SIG-M5 treated with dmso at 0.1 percent for 504 hours (cell line): ENCODE measurements at regions not wholly inside any gene's neighbourhood (a gene's known extent, or its start where the extent isn't known, plus 50 kb on each side); places are given as distances from the start of the nearest gene placed in this dataset.

Experiments used
- DNase-seq: peaks from one replicate; lab custom pipeline; 2025; ENCODE audit not compliant: unreplicated experiment; lab: John Stamatoyannopoulos, UW

DNA sequence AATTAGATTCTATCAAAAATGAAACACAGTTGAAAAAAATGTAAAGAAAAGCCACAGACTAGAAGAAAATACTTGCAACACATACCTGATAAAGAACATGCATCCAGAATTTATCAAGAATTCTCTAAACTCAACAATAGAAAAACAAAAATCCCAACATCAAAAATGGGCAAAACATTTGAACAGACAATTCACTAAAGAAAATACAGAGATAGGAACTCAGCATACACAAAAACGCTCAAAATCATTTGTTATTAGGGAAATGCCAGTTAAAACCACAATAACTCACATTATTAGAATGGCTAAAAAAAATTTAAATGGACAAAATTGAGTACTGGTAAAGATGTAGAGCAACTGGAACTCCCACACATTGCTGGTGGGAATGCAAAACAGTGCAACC is 311.0 kb upstream of the PRDM1 start:
- no peak for DNase-seq

- no peak for DNase-seq
These were observed 311.9 kb upstream of the PRDM1 start for GRCh38 chr6:105774247-105774646.

GRCh38 chr6:105771313-105771970 is 314.7 kb upstream of the PRDM1 start:
- no peak for DNase-seq

- DNase-seq = no peak
These were observed 316.1 kb upstream of the PRDM1 start for GRCh38 chr6:105769987-105770386.

- DNase-seq = no peak
These were observed 316.9 kb upstream of the PRDM1 start for GRCh38 chr6:105769197-105769596.

DNA sequence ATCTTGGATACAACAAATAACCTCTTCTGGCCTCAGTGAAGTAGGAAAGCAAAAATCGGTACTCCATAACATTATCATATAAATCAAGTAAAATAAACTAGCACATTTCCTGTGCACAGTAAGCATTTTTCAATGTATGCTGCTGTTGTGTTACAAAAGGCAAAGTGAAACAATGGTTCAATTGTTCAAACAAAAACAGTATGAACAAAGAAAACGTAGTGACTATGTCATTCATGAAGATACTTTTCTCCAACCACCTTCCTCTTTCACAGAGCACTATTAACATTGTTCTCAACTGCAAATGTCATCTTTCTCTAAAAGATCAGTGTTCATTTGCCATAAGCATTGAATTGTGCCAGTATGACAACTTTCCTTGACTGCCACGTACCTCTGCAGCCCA is 318.6 kb upstream of the PRDM1 start:
- DNase-seq = no peak

DNA sequence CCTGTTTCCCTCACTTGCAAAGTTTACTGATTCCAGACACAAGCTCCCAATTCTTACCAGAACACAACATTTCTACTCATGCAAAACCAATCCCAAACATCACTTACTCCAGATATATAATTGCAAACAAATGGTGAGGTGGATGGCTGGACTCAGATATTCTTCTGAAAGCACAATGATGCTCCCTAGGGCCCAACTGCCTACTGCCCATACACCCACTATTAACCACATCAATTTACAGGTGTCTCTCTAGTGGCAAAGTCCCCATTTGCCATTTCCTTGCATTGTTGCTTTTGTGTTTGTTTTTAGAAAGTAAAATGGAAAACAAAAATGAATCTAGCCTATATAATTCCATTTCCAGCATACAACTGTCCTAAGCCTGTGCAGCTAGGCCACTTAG is 320.9 kb upstream of the PRDM1 start:
- DNase-seq = no peak

- DNase-seq = no peak
These were observed 321.8 kb upstream of the PRDM1 start for GRCh38 chr6:105764315-105764714.

GRCh38 chr6:105763866-105764265 is 322.3 kb upstream of the PRDM1 start:
- DNase-seq = no peak

GRCh38 chr6:105760746-105761145 is 325.4 kb upstream of the PRDM1 start:
- DNase-seq = no peak

DNA sequence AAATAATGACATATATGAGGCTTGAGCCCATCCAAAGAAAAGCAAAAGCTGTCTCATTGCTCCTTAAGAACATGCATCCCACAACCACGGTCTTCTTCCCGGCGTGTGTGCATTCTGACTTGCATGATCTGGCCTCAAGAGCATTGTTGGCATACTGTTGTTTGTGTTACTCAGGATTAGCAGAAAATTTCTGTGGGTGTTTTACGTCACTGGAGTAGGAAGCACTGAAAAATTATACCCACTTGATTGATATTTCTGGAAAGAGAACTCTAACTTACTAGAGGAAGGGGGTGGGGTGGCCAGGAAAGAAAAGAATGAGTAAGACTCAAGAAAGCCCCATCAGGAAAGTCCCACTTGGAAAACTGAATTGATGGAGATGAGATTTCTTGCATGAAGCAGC is 326.2 kb upstream of the PRDM1 start:
- DNase-seq = no peak

DNA sequence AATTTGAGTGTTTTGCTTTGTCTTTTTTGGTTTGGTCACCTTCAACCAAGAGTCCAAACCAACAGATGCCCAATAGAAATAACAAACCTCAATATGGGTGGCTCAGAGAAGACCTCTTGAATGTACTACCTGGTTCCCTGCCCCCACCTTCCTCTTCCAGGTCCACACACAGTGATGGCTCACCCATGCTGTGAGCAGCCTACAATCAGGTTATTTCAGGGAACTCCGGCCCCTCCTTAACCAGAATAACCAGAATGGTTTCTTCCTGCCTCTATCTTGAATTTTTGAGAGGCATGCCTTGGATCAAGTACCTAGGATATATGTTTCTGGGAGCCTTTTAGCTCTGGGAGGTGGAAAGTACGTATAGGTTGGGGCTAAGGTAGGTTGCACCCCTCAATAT is 327.1 kb upstream of the PRDM1 start:
- no peak for DNase-seq

GRCh38 chr6:105757512-105758200 is 328.5 kb upstream of the PRDM1 start:
- DNase-seq = no peak

DNA sequence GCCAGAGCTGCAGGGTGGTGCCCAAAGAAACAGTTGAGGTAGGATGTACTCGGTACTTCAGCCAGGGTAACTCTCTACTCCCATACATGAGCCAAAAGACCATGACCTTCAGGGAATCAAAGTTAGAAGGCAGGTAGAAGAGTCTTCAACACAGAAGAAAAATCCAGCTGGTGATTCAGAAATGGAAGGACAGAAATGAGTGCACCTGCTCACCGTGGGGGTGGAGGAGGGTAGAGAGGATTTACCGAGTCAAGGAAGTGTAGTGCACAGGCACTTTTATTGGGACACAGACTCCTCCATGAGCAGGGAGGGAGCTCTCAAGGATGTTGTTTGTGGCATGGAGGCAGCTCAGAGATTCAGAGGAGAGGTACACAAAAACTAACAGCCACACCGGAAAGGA is 330.3 kb upstream of the PRDM1 start:
- DNase-seq = no peak

GRCh38 chr6:105753620-105754211 is 332.4 kb upstream of the PRDM1 start:
- no peak for DNase-seq

DNA sequence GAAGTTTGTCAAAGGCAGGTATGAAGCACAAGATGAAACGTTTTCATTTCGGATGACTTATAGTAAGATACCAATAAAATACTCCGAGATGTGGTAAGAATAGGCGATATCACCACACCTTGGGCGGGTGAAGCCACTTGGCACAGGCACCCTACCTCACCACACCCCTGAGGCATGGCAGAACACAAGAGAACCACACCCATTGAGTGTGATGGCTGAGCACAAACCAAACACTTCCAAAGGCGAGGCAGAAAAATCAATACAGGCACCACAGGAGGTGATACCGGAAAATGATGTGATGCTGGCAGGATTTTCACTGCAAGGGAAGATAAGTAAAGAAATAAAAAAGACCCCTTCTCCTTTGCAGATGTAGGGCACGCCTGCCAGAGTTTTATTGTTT is 332.9 kb upstream of the PRDM1 start:
- DNase-seq = no peak

GRCh38 chr6:105750089-105750488 is 336.0 kb upstream of the PRDM1 start:
- DNase-seq = no peak

DNA sequence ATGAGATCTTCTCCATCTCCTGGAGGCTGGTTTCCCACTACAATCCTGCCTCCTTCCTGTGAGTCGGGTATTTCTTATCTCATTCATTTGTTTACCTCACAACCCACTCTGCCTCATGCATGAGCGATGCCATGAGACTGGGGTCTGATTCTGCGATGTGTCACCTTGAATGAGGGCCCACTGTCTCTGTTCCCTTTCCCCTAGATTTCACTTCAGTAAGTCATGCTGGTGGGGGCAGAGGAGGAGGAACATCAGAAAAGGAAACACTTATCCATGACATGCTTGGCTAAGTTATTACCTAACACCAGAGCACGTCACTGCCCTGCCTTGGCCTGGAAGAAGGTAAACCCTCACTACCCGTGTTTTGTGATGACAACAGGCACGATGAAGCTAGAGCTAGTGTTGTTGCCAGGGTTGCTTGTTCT is 337.4 kb upstream of the PRDM1 start:
- DNase-seq = peak; percentile 14

DNA sequence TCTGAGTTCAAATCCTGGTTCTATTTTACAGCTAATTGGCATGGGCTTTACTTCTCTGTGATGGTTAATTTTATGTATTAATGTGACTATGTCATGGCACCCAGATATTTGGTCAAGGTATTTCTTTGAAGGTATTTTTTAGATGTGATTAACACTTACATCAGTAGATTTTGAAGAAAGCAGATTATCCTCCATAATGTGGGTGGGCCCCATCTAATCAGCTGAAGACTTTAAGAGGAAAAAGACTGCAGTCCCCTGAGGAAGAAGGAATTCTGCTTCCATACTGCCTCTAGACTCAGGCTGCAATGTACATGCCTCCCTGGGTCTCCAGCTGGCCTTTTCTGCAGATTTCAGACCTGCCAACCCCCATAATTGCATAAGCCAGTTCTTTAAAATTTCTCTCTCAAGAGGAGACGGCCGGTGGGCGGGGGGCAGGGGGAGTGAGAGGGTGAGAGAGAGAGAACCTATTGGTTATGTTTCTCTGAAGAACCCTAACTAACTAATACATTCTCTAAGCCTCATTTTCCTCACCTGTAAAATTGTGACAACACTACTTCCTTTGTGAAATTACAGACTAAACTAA is 338.2 kb upstream of the PRDM1 start:
- DNase-seq = no peak

DNA sequence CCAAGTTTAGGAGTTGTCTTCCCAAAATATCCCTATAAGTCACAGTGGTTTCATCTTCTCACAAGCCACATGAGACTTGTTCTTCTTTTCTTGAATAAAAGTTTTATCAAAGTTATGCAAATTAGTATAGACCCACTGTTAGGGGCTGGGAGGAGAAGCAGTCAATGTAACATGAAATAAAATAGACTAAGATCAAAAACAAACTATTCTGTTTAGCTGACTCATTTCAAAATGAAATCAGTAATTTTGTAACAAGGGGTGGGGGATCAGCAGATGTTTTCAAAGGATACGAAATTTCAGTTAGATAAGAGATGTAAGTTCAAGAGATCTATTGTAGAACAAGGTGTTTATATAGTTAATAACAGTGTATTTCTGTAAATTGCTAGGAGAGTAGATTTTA is 339.6 kb upstream of the PRDM1 start:
- DNase-seq = no peak

GRCh38 chr6:105746130-105746505 is 340.0 kb upstream of the PRDM1 start:
- DNase-seq = no peak

DNA sequence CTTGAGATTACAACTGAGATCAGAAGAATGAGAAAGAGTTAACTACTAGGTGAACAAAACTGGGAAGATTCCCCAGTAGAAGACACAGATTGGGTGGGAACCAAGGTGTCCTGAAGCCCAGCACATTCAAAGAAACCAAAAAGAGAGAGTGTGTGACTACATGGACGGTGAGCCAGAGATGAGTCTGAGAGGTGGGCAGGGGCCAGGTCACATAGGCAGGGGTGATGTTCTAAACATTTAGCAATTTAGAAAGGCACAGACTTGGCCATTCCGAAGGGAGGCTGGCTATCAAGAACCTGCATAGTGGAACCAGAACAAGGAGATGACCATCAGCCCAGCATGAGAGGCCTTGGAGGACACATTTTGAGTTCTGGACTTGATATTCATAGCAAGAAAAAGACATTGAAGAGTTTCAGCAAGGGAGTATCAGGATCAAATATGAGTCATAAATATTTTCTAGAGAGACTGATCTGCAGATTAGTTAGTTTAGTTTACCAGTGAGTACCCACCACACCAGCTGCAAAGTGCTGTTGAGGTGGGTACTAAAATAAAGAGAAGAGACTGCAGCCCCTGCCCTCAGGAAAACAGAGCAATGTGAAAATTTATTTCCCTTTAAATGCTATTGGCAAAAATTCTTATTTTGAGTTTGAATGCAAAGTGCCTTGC is 340.5 kb upstream of the PRDM1 start:
- DNase-seq = no peak
